ENCODE measurements at regions not wholly inside any gene's neighbourhood (a gene's known extent, or its start where the extent isn't known, plus 50 kb on each side); places are given as distances from the start of the nearest gene placed in this dataset.

- H3K27me3 ChIP-seq (ENCODE audit: control insufficient read depth, insufficient read depth, low read length): no peaks in the 10 kb centered on the region
- H3K4me1 ChIP-seq (ENCODE audit: control insufficient read depth, low read depth, low read length): peaks cover 4% of the 10 kb centered on the region
- H3K27ac ChIP-seq (ENCODE audit: low read length): no peak overlapping the region
- no peak overlapping the region for H3K9ac ChIP-seq (ENCODE audit: low read length)
- no peaks in the 10 kb centered on the region for H3K36me3 ChIP-seq (ENCODE audit: control insufficient read depth, low read depth, low read length)
- peaks cover 5% of the 10 kb centered on the region for H3K9me3 ChIP-seq (ENCODE audit: control insufficient read depth, low read depth, low read length)
- no peak overlapping the region for H3K4me3 ChIP-seq (ENCODE audit: low read length)
Measured at GRCh38 chr6:105886066-105886813, 199.9 kb upstream of the PRDM1 start.

- Histone ChIP-seq H3K9ac (ENCODE audit: low read length) (no peak overlapping the region), H3K9me3 (ENCODE audit: control insufficient read depth, low read depth, low read length) (no peaks in the 10 kb centered on the region), H3K27me3 (ENCODE audit: control insufficient read depth, insufficient read depth, low read length) (no peaks in the 10 kb centered on the region), H3K4me3 (ENCODE audit: low read length) (no peak overlapping the region), H3K36me3 (ENCODE audit: control insufficient read depth, low read depth, low read length) (no peaks in the 10 kb centered on the region), H3K4me1 (ENCODE audit: control insufficient read depth, low read depth, low read length) (peaks cover 4% of the 10 kb centered on the region), H3K27ac (ENCODE audit: low read length) (no peak overlapping the region)
Measured at GRCh38 chr6:105884426-105884825, 201.7 kb upstream of the PRDM1 start.

- peaks cover 4% of the 10 kb centered on the region for H3K4me1 ChIP-seq (ENCODE audit: control insufficient read depth, low read depth, low read length)
Measured at GRCh38 chr6:105884011-105884410, 202.1 kb upstream of the PRDM1 start.

GRCh38 chr6:105882828-105883227, 203.3 kb upstream of the PRDM1 start:
- Histone ChIP-seq H3K36me3 (ENCODE audit: control insufficient read depth, low read depth, low read length) (no peaks in the 10 kb centered on the region), H3K4me3 (ENCODE audit: low read length) (no peak overlapping the region), H3K27me3 (ENCODE audit: control insufficient read depth, insufficient read depth, low read length) (no peaks in the 10 kb centered on the region), H3K9me3 (ENCODE audit: control insufficient read depth, low read depth, low read length) (no peaks in the 10 kb centered on the region), H3K27ac (ENCODE audit: low read length) (no peak overlapping the region), H3K4me1 (ENCODE audit: control insufficient read depth, low read depth, low read length) (peaks cover 4% of the 10 kb centered on the region), H3K9ac (ENCODE audit: low read length) (no peak overlapping the region)

More at GRCh38 chr6:105884011-105884410, 202.1 kb upstream of the PRDM1 start:
- H3K36me3 ChIP-seq (ENCODE audit: control insufficient read depth, low read depth, low read length): no peaks in the 10 kb centered on the region
- no peak overlapping the region for H3K27ac ChIP-seq (ENCODE audit: low read length)
- no peak overlapping the region for H3K4me3 ChIP-seq (ENCODE audit: low read length)
- no peak overlapping the region for H3K9ac ChIP-seq (ENCODE audit: low read length)
- H3K27me3 ChIP-seq (ENCODE audit: control insufficient read depth, insufficient read depth, low read length): no peaks in the 10 kb centered on the region
- H3K9me3 ChIP-seq (ENCODE audit: control insufficient read depth, low read depth, low read length): no peaks in the 10 kb centered on the region

GRCh38 chr6:105882121-105882803, 203.9 kb upstream of the PRDM1 start:
- Histone ChIP-seq H3K9me3 (ENCODE audit: control insufficient read depth, low read depth, low read length) (no peaks in the 10 kb centered on the region), H3K4me1 (ENCODE audit: control insufficient read depth, low read depth, low read length) (no peaks in the 10 kb centered on the region), H3K27me3 (ENCODE audit: control insufficient read depth, insufficient read depth, low read length) (no peaks in the 10 kb centered on the region), H3K9ac (ENCODE audit: low read length) (no peak overlapping the region), H3K27ac (ENCODE audit: low read length) (no peak overlapping the region), H3K4me3 (ENCODE audit: low read length) (no peak overlapping the region), H3K36me3 (ENCODE audit: control insufficient read depth, low read depth, low read length) (no peaks in the 10 kb centered on the region)

GRCh38 chr6:105881608-105882007, 204.5 kb upstream of the PRDM1 start:
- no peaks in the 10 kb centered on the region for H3K36me3 ChIP-seq (ENCODE audit: control insufficient read depth, low read depth, low read length)
- no peak overlapping the region for H3K27ac ChIP-seq (ENCODE audit: low read length)
- no peaks in the 10 kb centered on the region for H3K9me3 ChIP-seq (ENCODE audit: control insufficient read depth, low read depth, low read length)
- no peaks in the 10 kb centered on the region for H3K27me3 ChIP-seq (ENCODE audit: control insufficient read depth, insufficient read depth, low read length)
- no peaks in the 10 kb centered on the region for H3K4me1 ChIP-seq (ENCODE audit: control insufficient read depth, low read depth, low read length)
- no peak overlapping the region for H3K4me3 ChIP-seq (ENCODE audit: low read length)
- no peak overlapping the region for H3K9ac ChIP-seq (ENCODE audit: low read length)

GRCh38 chr6:105880030-105880492, 206.1 kb upstream of the PRDM1 start:
- H3K27me3 ChIP-seq (ENCODE audit: control insufficient read depth, insufficient read depth, low read length): no peaks in the 10 kb centered on the region
- H3K36me3 ChIP-seq (ENCODE audit: control insufficient read depth, low read depth, low read length): no peaks in the 10 kb centered on the region
- H3K27ac ChIP-seq (ENCODE audit: low read length): no peak overlapping the region
- H3K9ac ChIP-seq (ENCODE audit: low read length): no peak overlapping the region
- H3K4me1 ChIP-seq (ENCODE audit: control insufficient read depth, low read depth, low read length): no peaks in the 10 kb centered on the region
- H3K9me3 ChIP-seq (ENCODE audit: control insufficient read depth, low read depth, low read length): no peaks in the 10 kb centered on the region
- H3K4me3 ChIP-seq (ENCODE audit: low read length): no peak overlapping the region

GRCh38 chr6:105879146-105879545, 207.0 kb upstream of the PRDM1 start:
- no peaks in the 10 kb centered on the region for H3K27me3 ChIP-seq (ENCODE audit: control insufficient read depth, insufficient read depth, low read length)
- no peaks in the 10 kb centered on the region for H3K9me3 ChIP-seq (ENCODE audit: control insufficient read depth, low read depth, low read length)
- H3K9ac ChIP-seq (ENCODE audit: low read length): no peak overlapping the region
- H3K4me3 ChIP-seq (ENCODE audit: low read length): no peak overlapping the region
- H3K4me1 ChIP-seq (ENCODE audit: control insufficient read depth, low read depth, low read length): no peaks in the 10 kb centered on the region
- H3K27ac ChIP-seq (ENCODE audit: low read length): no peak overlapping the region
- H3K36me3 ChIP-seq (ENCODE audit: control insufficient read depth, low read depth, low read length): no peaks in the 10 kb centered on the region

GRCh38 chr6:105875974-105876640, 210.0 kb upstream of the PRDM1 start:
- no peak overlapping the region for H3K9ac ChIP-seq (ENCODE audit: low read length)
- no peaks in the 10 kb centered on the region for H3K9me3 ChIP-seq (ENCODE audit: control insufficient read depth, low read depth, low read length)
- no peaks in the 10 kb centered on the region for H3K36me3 ChIP-seq (ENCODE audit: control insufficient read depth, low read depth, low read length)
- no peak overlapping the region for H3K27ac ChIP-seq (ENCODE audit: low read length)
- H3K4me3 ChIP-seq (ENCODE audit: low read length): no peak overlapping the region
- no peaks in the 10 kb centered on the region for H3K4me1 ChIP-seq (ENCODE audit: control insufficient read depth, low read depth, low read length)
- no peaks in the 10 kb centered on the region for H3K27me3 ChIP-seq (ENCODE audit: control insufficient read depth, insufficient read depth, low read length)

GRCh38 chr6:105874835-105875626, 211.1 kb upstream of the PRDM1 start:
- H3K27me3 ChIP-seq (ENCODE audit: control insufficient read depth, insufficient read depth, low read length): no peaks in the 10 kb centered on the region
- peaks cover 2% of the 10 kb centered on the region for H3K4me1 ChIP-seq (ENCODE audit: control insufficient read depth, low read depth, low read length)
- no peak overlapping the region for H3K4me3 ChIP-seq (ENCODE audit: low read length)
- no peak overlapping the region for H3K27ac ChIP-seq (ENCODE audit: low read length)
- H3K36me3 ChIP-seq (ENCODE audit: control insufficient read depth, low read depth, low read length): no peaks in the 10 kb centered on the region
- no peak overlapping the region for H3K9ac ChIP-seq (ENCODE audit: low read length)
- H3K9me3 ChIP-seq (ENCODE audit: control insufficient read depth, low read depth, low read length): no peaks in the 10 kb centered on the region

GRCh38 chr6:105873799-105874198, 212.3 kb upstream of the PRDM1 start:
- no peaks in the 10 kb centered on the region for H3K9me3 ChIP-seq (ENCODE audit: control insufficient read depth, low read depth, low read length)
- no peak overlapping the region for H3K27ac ChIP-seq (ENCODE audit: low read length)
- no peaks in the 10 kb centered on the region for H3K36me3 ChIP-seq (ENCODE audit: control insufficient read depth, low read depth, low read length)
- peaks cover 10% of the 10 kb centered on the region for H3K4me1 ChIP-seq (ENCODE audit: control insufficient read depth, low read depth, low read length)
- H3K4me3 ChIP-seq (ENCODE audit: low read length): no peak overlapping the region
- no peak overlapping the region for H3K9ac ChIP-seq (ENCODE audit: low read length)
- H3K27me3 ChIP-seq (ENCODE audit: control insufficient read depth, insufficient read depth, low read length): no peaks in the 10 kb centered on the region
